GM19463 (cell line): ENCODE measurements at regions not wholly inside any gene's neighbourhood (a gene's known extent, or its start where the extent isn't known, plus 50 kb on each side); places are given as distances from the start of the nearest gene placed in this dataset.

Experiments
- ATAC-seq: cut with Tn5 transposase; IDR thresholded peaks from one replicate; pipeline ENCODE4 v1.9.1; 2021; ENCODE audit warnings: mild to moderate bottlenecking, moderate library complexity; ENCODE audit not compliant: unreplicated experiment

- ATAC-seq = peak; percentile 55
Measured at GRCh38 chr3:110070161-110070916, 733.0 kb upstream of the DPPA4 start.

DNA sequence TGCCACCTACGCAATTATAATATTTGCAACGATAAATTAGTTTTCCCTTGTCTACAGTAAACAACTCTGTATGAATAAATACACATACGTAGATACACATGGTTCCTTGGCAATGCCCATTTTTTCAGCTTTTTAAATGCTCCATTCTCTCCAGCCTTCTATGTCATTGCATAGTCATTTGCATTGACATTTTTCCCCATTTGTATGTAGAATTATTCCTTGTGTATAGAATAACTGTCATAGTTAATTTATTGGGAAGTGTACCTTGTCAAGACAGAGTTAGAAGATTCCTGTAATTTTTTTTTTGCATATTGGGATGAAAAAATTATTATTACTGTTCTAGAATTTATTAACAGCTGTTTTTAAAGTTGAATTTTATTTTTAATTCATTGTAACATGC is 736.7 kb upstream of the DPPA4 start:
- ATAC-seq = no peak

DNA sequence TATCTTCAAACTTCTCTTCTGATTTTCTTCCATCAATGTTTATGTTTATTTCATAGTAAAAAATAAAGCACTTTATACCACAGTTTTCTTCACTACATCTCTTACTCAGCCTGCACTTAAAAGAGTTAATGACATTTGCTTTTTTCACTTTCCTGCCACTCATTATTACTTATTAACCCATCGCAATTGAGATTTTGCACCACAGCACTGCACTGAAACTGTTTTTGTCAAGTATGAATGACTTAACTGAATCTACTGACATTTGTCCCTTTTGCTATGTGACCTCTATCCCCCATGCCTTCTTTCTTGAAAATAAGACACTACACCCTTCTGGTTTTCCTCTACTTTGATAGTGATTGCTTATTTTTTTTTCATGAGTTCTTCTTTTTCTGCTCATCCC is 739.7 kb upstream of the DPPA4 start:
- ATAC-seq = peak; percentile 86

DNA sequence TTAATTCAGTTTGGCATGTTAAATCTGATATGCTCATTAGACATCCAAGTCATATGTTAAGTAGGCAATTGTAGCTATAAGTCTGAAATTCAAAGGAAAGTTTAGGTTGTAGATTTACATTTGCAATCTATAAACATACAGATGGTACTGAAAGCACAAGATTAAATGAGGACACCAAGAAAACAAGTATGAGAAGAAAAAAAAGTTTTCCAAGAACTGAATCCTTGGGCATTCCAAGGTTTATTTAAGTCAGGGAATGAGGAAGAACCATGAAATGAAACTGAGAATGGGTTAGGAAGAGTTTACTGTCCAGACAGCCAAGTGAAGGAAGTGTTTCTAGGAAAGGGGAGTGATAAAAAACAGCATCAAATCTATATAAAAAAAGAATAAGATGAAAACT is 756.1 kb upstream of the DPPA4 start:
- no peak for ATAC-seq

- ATAC-seq = no peak
Measured at GRCh38 chr3:110093812-110094401, 756.6 kb upstream of the DPPA4 start.

DNA sequence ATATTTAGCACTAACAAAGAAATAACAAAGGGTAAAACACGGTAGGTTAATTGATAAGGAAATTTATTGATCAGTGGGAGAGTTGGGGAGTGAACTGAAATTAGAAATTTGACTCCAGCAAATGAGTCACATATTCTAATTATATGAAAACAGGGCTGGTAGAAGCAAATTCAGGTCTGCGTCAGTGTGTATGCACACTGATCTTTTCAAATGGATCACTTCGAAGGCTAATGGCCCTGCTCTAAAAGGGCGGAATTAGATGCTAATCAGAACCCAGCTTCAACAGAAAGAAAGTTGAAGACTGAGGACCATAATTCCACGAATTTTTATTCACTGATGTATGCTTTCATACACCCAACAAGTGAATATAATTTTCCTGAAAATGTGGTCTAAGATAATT is 762.4 kb upstream of the DPPA4 start:
- no peak for ATAC-seq

DNA sequence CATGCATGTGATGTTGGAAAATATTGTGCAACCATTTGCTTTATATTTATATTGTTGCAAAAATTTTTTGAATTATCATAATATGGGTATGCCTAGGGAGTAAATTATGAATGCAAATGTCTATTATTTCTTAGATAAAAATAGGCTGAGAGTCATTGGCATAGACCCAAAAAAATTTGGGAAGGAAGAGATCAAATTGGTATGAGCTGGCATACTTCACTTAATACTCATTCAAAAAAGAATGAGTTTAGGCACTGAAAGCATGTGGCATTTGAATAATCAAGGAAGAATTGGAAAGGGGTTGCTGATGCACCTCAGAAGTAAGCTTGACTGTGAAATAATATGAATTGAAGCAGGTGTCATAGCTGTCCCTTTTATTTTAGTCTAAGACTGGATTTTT is 764.0 kb upstream of the DPPA4 start:
- ATAC-seq = no peak

- no peak for ATAC-seq
Measured at GRCh38 chr3:110106805-110107204, 769.5 kb upstream of the DPPA4 start.

DNA sequence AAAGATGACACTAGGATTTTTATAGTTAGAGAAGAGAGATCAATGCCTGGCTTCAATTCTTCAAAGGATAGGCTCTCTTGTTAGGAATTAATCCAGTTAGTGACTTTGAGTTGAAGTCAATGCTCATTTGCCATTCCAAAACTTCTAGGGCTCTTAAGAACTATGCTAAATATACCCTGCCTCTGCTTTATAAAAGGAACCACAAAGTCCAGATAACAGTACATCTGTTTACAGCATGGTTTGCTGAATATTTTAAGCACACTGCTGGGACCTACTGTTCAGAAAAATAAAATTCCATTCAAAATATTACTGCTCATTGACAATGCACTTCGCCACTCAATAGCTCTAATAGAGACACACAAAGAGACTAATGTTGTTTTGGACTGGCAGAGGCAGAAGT is 786.6 kb upstream of the DPPA4 start:
- no peak for ATAC-seq

GRCh38 chr3:110126065-110126464 is 788.7 kb upstream of the DPPA4 start:
- no peak for ATAC-seq

GRCh38 chr3:110133971-110134370 is 796.6 kb upstream of the DPPA4 start:
- ATAC-seq = no peak

DNA sequence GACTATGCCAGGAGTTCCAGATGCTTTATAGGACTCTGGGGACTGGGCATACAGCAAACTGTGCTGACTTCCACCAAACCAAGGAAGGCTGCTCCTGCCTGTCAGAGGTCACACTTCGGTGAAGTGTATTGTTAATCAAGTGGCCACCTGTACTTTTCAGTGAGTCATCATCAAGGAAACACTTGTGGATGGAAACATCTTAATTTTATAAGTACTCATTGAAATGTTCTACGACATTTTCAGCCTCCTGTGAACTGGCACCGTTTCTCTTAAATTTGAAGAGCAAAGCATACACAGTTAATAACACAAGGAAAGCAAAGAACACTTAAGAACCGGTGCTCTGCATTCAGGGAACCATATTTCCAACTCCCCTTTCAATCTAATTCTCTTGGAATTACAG is 801.7 kb upstream of the DPPA4 start:
- ATAC-seq = no peak

DNA sequence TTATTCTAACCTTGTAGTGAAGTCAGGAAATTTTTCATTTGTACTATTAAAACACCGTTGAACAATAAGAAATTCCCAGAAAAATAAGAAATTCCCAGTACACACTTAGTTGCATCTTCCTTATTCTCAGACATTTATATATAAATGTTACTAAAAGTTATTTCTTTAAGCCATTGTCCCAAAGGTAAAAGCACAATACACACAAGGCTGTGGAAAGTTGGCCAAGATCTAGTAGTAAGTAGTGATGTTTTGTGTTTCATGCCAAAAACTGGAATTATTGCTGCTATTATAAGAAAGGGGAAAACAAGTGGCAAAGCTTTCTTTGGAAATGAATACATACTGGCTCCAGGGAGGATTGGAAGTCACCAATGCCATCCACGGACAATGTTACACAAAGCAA is 802.5 kb upstream of the DPPA4 start:
- ATAC-seq = no peak

- no peak for ATAC-seq
Measured at GRCh38 chr3:110149763-110150162, 812.4 kb upstream of the DPPA4 start.

GRCh38 chr3:110157221-110157620 is 819.9 kb upstream of the DPPA4 start:
- no peak for ATAC-seq

GRCh38 chr3:110164632-110165369 is 827.5 kb upstream of the DPPA4 start:
- ATAC-seq = no peak

DNA sequence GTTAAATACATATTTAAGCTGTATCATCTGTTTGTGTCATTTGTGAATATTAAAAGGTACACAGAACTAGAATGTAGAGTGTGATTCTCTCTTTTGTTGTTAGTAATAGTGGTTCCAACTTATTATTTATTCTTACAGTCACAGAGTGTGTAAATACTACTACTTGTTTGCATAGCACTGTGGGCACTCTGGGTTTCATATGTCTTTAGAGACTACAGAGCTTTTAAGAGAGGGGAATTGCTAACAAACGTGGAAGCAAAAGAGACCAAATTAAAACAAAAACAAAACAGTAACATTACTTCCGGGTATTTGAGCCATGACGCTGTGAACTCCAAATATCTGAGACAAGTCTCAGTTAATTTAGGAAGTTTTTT is 828.0 kb upstream of the DPPA4 start:
- ATAC-seq = no peak

DNA sequence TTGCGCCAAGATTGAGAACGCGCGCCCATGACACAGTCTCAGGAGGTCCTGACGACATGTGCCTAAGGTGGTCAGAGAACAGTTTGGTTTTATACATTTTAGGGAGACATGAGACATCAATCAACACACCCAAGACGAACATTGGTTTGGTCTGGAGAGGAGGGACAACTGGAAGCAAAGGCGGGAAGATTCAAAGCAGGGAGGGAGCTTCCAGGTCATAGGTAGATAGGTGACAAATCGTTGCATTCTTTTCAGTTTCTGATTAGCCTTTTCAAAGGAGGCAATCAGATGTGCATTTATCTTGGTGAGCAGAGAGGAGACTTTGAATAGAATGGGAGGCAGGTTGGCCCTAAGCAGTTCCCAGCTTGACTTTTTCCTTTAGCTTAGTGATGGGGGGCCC is 828.4 kb upstream of the DPPA4 start:
- no peak for ATAC-seq

- no peak for ATAC-seq
Measured at GRCh38 chr3:110166791-110167190, 829.4 kb upstream of the DPPA4 start.

DNA sequence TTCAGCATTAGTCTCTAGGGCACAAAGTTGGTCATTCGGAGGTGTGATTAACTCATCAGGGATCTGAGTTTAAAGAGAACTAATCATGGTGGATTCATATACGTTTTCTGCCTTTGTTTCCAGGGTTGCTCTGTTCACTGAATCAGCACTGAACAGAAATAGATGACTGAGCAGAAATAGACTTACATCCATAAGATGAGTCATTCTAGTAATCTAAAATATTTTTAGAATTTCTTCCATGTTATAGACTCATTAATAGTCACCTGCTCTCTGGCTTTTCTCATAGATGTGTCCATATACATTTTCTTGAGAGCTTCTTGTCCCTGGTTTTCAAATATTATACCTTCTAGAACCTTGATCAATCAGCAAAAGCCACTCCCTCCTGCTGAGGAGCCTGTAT is 837.6 kb upstream of the DPPA4 start:
- no peak for ATAC-seq

GRCh38 chr3:110178965-110179364 is 841.6 kb upstream of the DPPA4 start:
- ATAC-seq = no peak

- no peak for ATAC-seq
Measured at GRCh38 chr3:110180733-110181132, 843.4 kb upstream of the DPPA4 start.
